HPDE6-E6E7 (cell line): ENCODE measurements at regions not wholly inside any gene's neighbourhood (a gene's known extent, or its start where the extent isn't known, plus 50 kb on each side); places are given as distances from the start of the nearest gene placed in this dataset.

ENCODE experiments used
- DNase-seq: peaks from one replicate; pipeline ENCODE4 v3.0.0; 2011; ENCODE audit warnings: missing footprints; ENCODE audit errors: extremely low spot score

GRCh38 chr2:66846887-66847286 lies 412.0 kb downstream of the MEIS1 start:
- DNase-seq = no peak

GRCh38 chr2:66849153-66849755 lies 414.3 kb downstream of the MEIS1 start:
- DNase-seq = no peak

DNA sequence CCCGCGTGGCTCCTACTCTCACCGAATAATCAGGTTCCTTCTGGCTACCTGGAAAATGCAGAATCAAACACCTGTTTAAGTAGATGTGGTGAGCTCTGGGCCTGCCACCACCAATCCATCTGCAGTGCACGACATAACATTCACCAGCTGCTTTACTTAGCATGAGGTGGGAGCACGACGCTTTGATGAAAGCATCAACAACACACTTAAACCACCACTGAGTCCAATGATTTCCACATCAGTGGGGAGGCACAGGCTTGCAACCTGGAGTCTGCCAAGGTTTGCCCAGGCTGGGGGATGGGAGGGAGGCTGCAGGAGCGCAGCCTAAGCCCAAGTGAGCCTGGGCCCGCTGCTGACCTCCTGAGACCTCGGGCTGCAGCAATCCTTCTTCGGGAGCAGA lies 415.5 kb downstream of the MEIS1 start:
- DNase-seq = no peak

- DNase-seq = no peak
Observed at GRCh38 chr2:66851449-66851872, 416.5 kb downstream of the MEIS1 start.

DNA sequence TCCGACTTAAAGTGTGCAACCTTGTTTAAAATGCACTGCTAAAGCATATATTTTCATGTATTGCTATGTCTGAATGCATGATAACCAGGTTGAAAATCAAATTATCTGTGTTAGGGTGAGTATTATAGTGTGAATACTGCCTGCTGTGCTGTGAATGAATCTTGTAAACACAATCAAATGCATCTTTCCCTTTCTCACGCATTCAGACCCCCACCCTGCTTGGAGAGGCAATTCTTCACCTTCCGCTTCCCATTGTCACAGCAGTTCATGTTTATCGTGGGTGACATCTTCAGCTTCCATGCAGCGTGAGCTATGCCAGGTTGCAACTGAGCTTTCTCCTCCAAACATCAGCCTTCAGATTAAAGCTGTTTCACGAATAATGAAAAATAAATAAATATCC lies 418.0 kb downstream of the MEIS1 start:
- no peak for DNase-seq

DNA sequence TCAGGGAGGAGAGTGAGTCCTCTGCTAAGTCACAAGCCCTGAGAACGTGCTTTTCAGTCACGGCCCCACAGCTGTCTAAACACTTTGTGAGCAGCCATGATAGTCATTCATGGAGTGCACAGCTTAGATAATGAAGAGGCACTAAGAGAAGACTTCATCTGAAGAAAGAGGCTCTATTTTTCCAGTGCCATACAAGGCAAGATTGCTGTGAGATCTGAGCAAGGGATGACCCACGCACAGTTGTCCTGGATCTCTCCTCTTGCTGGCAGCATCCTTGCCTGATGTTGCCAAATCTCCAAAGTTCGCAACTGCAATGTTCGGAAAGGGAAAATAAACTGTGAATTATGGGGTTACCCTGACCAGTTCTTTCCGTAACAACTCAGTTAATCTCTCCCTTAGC lies 418.7 kb downstream of the MEIS1 start:
- no peak for DNase-seq

DNA sequence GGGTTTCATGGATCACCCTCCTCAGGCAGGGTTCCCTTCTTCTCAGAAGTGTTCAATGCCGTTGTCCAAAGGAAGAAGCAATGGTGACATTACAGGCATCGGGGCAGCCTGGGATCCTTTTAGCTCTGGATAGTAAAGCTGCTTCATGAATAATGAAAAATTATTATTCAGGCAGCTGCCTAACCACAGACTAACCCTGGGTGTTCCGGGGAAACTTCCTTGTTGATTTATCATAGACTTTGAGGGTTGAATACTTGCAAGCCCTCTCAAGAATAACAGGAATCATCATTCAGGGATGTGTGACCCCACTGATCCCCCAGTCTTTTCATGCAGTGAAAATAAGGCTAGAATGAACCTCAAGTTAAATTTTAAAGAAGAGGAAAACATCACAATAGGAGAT lies 419.4 kb downstream of the MEIS1 start:
- DNase-seq = no peak

DNA sequence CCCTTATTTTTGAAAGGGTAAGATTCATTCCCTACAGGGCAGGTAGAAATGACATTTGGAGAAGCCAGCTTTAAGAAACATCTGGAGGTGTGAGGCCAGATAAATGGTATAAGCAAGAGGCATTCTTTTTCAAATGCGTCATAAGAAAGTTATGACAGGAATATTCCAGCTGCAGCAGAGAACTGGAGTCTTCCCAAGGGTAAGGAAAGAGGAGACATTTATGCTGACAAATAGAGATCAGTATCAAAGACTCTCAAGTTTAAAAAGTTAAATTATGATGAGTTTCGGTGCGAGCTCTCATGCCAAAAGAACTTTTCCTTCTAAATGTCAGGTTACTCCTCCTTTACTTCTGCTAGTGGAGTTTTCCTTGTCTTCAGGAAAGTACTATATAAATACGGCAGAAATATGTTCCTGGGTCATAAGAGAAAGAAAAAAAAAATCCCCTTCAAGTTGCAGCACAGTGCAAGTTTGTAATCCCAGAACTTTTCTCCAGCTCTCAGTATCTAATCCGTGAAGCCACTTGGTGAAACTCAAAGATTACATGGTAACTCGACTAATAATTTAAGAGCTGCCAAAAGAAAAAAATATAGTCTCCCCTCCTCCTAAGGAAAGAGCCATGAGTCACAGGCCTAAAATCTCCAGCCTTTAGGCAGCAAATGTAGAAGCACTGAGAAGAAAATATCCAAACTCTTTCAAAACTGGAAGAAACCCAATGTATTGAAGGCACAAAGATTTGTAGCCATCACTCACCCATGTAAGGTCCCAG lies 428.1 kb downstream of the MEIS1 start:
- no peak for DNase-seq

DNA sequence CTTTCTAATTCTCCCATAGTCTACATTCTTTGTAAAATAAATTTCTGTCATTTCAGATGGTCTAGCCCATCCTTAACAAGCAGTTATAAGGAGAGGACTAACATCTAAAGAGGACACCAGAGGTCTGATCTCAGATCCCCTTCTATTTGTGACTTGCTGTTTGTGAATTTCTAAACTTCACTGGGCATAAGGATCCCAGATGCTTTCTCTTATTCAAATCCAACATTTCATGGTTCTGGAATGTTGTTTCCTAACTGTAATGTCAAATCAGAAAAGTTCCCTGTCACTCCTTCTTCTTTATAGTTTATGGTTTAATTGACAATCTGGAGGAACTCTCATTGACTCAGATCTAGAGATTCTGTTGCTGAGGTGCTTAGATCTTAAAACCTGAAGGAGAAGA lies 430.2 kb downstream of the MEIS1 start:
- no peak for DNase-seq

- DNase-seq = no peak
Observed at GRCh38 chr2:66866331-66867062, 431.6 kb downstream of the MEIS1 start.

DNA sequence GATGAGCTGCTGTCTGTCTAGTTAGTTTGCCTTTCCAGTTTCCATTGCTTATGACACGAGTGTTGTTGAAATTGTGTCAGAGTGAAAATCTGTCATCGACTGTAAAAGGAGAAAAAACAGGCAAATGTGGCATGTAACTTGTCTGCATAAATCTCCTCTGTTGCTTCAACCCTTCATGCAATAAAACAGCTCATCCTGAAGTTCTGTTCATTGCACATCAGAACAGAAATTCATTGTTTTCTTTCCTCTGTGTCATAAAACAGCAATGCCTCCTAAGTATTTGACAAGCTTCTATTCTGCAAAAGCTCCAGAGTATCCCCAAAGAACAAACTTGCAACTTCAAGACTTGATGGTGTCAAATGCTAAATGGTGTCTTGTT lies 432.1 kb downstream of the MEIS1 start:
- DNase-seq = no peak

DNA sequence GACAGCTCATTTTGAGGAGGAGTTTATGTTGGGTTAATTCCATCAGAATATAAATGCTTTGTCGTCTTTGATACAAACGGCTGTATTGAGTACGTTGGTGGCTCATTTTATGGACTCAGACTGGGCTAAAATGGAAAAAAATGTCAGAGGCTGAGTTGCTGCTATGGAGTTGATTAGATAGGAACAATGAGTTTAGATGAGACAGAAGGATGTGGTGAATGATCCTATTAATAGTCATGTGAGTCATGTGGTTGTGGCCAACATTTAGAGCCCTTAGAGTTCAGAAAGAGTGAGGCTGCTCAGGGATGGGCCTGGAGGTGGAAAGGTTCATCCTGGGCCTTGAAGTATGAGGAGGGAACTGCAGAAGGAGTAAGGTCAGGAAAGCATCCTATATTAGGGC lies 434.2 kb downstream of the MEIS1 start:
- DNase-seq = peak; percentile 21

DNA sequence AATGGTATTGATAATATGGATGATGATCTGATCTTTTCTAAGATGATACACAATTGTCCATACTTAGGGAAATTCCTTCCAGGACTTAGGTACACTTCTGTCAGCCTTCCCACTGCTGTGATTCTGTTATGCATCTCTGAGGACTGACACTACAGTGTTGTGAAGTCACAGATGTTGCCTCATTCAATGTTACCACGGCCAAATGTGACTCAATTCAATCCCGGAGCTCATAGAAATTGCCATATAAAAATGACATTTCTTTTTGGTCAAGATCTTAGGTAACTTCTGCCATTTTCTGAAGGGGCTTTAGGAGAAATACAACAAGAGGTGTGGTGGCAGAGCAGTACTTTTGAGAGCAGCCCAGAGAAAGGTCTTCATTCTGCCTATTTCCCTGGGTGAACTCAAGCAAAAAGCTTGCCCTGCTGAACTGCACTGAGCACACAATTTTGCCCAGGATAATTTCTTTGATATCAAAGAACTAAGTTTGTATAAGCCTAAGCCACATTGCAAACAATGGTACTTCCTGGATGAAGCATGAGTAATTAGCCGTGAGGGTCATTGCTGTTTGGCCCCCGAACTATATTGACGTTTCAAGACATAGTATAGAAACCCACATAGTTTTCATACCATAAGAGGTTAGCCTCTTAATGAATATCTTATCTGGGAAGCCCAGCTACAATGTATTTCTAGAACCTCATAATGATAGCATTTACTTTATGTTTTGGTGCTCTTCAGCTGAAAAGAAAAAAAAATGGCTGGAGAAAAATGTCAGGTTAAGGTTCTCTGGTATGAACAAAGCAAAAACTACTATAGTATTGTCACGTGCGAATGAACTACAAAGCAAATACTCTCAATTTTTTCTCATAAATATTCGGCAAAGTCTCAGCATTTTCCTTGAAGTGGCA lies 437.4 kb downstream of the MEIS1 start:
- no peak for DNase-seq

DNA sequence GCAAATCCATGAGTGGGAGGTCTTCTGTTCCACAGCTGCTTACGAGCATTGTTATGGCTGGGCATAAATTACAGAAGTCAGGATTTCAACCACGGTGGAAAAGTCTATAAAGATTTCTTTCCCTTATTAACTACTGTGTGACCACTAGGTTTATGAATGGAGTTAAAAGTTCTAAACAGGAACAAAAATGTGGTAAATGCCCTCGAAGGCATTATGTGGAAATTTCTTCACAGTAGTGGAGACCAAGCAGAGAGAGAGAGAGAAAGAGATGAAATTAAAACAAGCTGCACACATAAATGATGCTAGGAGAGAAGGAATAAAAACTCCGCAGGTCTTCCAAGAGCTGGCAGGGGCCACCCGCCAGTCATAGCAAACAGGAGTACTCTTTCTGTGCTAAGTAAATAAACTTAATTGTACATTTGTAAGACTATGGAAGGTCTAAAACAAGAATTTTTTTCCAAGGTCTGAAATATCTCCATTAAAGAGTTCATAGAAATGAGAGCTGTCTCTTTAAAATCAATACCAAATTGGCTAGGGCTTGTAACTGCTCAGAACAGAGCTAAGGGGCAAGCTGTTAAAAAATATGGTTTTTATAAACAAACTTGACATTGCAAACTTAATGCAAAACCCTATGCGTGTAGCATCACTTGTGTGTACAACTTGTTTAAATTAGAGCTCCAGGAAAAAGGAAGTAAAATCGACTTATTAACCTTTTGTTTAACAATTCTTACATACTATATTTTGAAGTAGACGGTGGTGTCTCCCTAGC lies 438.2 kb downstream of the MEIS1 start:
- no peak for DNase-seq

DNA sequence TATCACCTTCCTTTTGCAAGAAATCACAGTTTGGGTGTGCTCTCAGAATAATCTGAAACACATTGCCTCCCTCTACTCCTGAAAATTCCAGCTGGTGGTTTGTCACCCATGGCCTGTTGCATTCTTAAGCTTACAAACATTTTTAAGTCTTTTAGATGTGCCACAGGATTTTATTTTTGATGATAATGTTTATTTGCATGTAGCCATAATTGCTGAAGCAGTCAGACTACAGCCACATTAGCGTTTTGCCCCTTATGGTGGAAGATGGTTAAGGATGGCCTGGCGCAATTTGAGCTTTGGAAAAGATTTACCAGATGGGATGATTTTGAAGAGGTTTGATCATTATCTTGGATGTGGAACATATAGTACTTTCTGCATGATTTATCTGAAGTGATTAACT lies 439.5 kb downstream of the MEIS1 start:
- DNase-seq = no peak

DNA sequence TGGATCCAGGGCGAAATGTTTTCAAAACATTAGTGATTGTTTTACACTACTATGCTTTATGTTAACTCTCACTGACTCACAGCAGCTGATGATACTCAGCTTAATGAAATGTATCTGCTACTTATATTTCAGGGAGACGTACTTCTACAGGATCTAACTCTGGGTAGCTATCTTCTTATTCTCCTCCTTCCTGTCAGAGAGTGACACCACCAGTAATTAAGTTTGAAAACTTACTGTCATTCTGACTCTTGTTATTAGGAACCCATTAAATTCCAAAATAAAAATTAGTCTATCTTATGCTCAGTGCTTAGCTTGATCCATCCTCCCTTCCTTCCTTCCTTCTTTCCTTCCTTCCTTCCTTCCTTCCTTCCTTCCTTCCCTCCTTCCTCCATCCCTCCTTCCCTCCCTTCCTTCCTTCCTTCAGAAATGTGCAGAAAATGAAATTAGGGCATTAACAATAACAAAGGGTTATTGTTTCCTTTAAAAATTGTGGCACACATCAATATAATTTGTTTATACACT lies 441.1 kb downstream of the MEIS1 start:
- no peak for DNase-seq

DNA sequence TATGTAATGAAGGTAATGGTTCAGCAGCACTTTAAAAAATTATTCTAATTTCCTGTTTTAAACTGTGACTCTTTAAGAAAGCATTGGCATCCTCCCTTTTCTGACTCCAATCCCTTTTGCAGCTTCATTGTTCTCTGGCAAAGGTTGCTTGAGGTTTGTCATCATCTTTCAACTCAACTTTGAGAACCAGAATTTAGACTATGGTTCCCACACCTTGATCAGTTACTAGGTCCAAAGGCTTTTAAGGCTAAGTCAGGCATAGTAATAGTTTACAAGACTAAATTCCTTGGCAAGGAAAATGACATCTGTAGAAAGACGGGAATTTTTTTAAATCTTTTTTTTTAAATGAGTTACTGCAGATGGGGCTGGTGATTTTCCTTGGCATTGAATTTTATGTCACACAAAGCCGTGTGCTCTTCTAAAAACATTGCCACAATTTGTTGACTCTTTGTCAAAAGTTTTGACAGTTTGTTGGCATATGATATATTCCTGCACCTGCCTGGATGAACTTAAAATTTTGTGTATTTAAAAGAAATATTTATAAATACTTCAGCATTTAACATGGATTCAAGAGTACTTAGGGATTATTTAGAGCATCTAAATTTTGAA lies 451.0 kb downstream of the MEIS1 start:
- no peak for DNase-seq

- no peak for DNase-seq
Observed at GRCh38 chr2:66888246-66888645, 453.3 kb downstream of the MEIS1 start.

DNA sequence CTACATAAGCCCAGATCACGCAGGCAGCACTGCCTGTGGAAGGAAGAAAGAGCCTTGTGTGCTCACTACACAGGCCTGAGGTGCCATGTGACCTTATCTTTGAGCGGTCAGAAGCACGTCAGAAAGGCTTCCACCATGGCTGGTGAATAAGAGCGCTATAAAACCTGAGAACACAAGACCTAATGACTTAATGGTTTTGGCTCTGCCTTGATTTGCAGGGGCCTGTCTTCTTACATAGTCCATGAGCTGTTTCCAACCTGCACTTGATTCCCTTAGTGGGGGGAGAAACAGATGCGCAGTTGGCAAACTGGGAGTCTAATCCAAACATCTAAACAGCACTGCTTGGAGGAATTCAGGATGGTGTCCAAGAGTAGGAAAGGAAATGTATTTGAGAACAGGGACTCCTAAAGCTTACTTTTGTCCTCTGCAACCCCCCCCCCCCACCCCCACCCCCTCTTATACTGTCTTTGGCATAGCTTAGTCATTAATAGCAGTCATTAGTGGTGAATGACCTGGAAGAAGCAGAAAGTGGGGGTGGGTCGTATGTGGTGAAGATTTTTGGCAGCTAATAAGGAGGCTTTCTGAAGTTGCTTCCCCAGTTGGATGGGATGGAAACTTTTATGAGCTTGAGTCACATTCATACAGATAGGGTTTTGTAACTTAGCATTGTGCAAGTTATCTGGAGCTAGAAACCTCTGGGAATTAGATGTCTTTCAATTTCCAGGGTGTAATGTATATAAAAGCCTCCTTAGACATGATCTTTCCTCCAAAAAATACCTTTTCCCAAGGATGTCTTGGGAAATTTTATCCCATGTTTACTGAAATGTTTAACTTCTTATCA lies 454.1 kb downstream of the MEIS1 start:
- no peak for DNase-seq

DNA sequence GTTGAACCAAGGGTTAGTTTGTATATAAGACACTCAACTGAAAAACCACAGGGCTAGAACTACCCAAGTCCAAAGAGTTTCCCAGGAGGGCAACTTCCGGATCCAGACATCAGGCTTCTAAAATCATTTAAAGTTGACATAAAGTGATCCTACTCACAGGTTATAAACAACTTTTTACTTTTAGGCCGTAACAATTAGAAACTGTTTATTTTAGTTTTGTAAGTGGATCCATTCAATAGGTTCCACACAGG lies 454.6 kb downstream of the MEIS1 start:
- DNase-seq = no peak
